ENCODE measurements at regions not wholly inside any gene's neighbourhood (a gene's known extent, or its start where the extent isn't known, plus 50 kb on each side); places are given as distances from the start of the nearest gene placed in this dataset.

- no peak overlapping the region for H2AK9ac ChIP-seq (replicated peaks; ENCODE audit: low read depth, low read length, poor library complexity)
- H2BK15ac ChIP-seq (ENCODE audit: low read depth, low read length) = no peak overlapping the region
- H3K4me1 ChIP-seq (ENCODE audit: control insufficient read depth, insufficient read depth, low read length) = no peaks in the 10 kb centered on the region
- no peak overlapping the region for H4K5ac ChIP-seq (ENCODE audit: low read depth, low read length)
- TF ChIP-seq MXI1 (IDR thresholded peaks at IDR 0.05; ENCODE audit: borderline replicate concordance, low read depth, low read length) (no peak), POLR2A (IDR thresholded peaks at IDR 0.05; ENCODE audit: low read depth, low read length) (no peak), ELK1 (IDR thresholded peaks at IDR 0.05; ENCODE audit: borderline replicate concordance, low read depth, low read length) (no peak), NFE2L2 (IDR thresholded peaks at IDR 0.05; ENCODE audit: low read depth, low read length) (no peak)
- H3K18ac ChIP-seq (ENCODE audit: low read depth, low read length) = no peak overlapping the region
- no CpG with 5 or more reads among the region's 1 CpG for WGBS, 2 experiments (ENCODE audit: extremely low coverage in 2 of 2, insufficient read length in 1 of 2)
- no peaks in the 10 kb centered on the region for H3K9me1 ChIP-seq (ENCODE audit: insufficient read depth, low read length)
- H2BK5ac ChIP-seq (ENCODE audit: low read depth, low read length, poor library complexity, severe bottlenecking) = no peak overlapping the region
- H2BK20ac ChIP-seq (ENCODE audit: low read depth, low read length) = no peak overlapping the region
- H4K20me1 ChIP-seq (ENCODE audit: insufficient read depth, low read length) = no peaks in the 10 kb centered on the region
- no peak overlapping the region for H3K23ac ChIP-seq (ENCODE audit: low read depth, low read length)
- ATAC-seq (ENCODE audit: low read depth) = no peak
- POLR2A ChIA-PET (ENCODE audit: unreplicated experiment) = no interaction called here
- no peak overlapping the region for H2BK120ac ChIP-seq (ENCODE audit: low read depth, low read length)
- no peak overlapping the region for H4K8ac ChIP-seq (ENCODE audit: low read depth in 2 of 2, low read length in 2 of 2)
- H3K14ac ChIP-seq (replicated peaks; ENCODE audit: low read depth, low read length) = no peak overlapping the region
- no peak overlapping the region for H3K27ac ChIP-seq (ENCODE audit: insufficient read depth, low read length)
- BruUV-seq (replicated peaks) = no TSS peak
- dilution Hi-C loops (cut with HindIII; ENCODE audit: low sequenced_read_pairs, unreplicated experiment) = no loop called here
- H2AK5ac ChIP-seq (ENCODE audit: low read depth, low read length) = no peak overlapping the region
- no peaks in the 10 kb centered on the region for H3K9me3 ChIP-seq (ENCODE audit: control insufficient read depth, insufficient read depth, low read length)
- no peaks in the 10 kb centered on the region for H3K79me1 ChIP-seq (ENCODE audit: low read depth in 1 of 2, low read length in 2 of 2)
- no peak overlapping the region for H3K56ac ChIP-seq (ENCODE audit: extremely low read depth, insufficient read depth, low read length)
- H3K4me2 ChIP-seq (ENCODE audit: low read depth, low read length) = no peak overlapping the region
- no peak for DNase-seq
- no peak overlapping the region for H2AFZ ChIP-seq (replicated peaks; ENCODE audit: low read length, poor library complexity)
- no peak overlapping the region for H4K91ac ChIP-seq (ENCODE audit: insufficient read depth, low read depth, low read length)
- H3K36me3 ChIP-seq (ENCODE audit: control insufficient read depth, insufficient read depth, low read length) = no peaks in the 10 kb centered on the region
- intact Hi-C loops (cut with micrococcal nuclease) = no loop called here
- no peak overlapping the region for H3K9ac ChIP-seq (ENCODE audit: low read depth, low read length)
- no peak overlapping the region for H3K4ac ChIP-seq (ENCODE audit: low read depth, low read length)
- H3K27me3 ChIP-seq (ENCODE audit: control insufficient read depth, insufficient read depth, low read length) = no peaks in the 10 kb centered on the region
- CTCF ChIA-PET = interaction anchor here (0.5 kb wide), 1 partner anchor 242 kb away, joined by 3 read pairs; no protein-coding TSS in a partner anchor
- in situ Hi-C loops (cut with MboI; ENCODE audit: low sequenced_read_pairs) = no loop called here
- no peak overlapping the region for H3K4me3 ChIP-seq (ENCODE audit: insufficient read depth, low read depth, low read length)
Observed at GRCh38 chr2:180799141-180799540, 181.3 kb upstream of the UBE2E3 start.
